ENCODE measurements at regions not wholly inside any gene's neighbourhood (a gene's known extent, or its start where the extent isn't known, plus 50 kb on each side); places are given as distances from the start of the nearest gene placed in this dataset.

GRCh38 chr14:71532344-71532743 lies 399.9 kb upstream of the RGS6 start:
- Histone ChIP-seq H3K27me3 (ENCODE audit: control insufficient read depth in 2 of 2, insufficient read depth in 2 of 2, low read length in 2 of 2) (no peaks in the 10 kb centered on the region), H2AFZ (ENCODE audit: low read depth, low read length) (no peak overlapping the region), H3K36me3 (ENCODE audit: control insufficient read depth, insufficient read depth, low read length) (no peaks in the 10 kb centered on the region), H3K79me2 (ENCODE audit: control insufficient read depth, insufficient read depth, low read length) (no peaks in the 10 kb centered on the region), H3K9ac (ENCODE audit: insufficient read depth in 1 of 2, low read depth in 2 of 2, low read length in 2 of 2) (no peak overlapping the region), H3K27ac (ENCODE audit: extremely low read depth, low read depth, low read length) (no peak overlapping the region), H3K4me3 (no peak overlapping the region), H3K4me1 (replicated peaks in 1 of 2; ENCODE audit: control insufficient read depth in 2 of 2, insufficient read depth in 2 of 2, low read length in 2 of 2) (peaks cover 0 to under 1% of the 10 kb centered on the region in 2 experiments; a peak in 3 of 5 replicates), H3K9me3 (replicated peaks; ENCODE audit: control insufficient read depth, insufficient read depth, low read depth, low read length) (no peaks in the 10 kb centered on the region), H4K20me1 (replicated peaks; ENCODE audit: control insufficient read depth, insufficient read depth, low read length) (no peaks in the 10 kb centered on the region), H3K9me1 (ENCODE audit: control insufficient read depth, insufficient read depth, low read length) (no peaks in the 10 kb centered on the region), H3K4me2 (ENCODE audit: insufficient read depth, low read length) (no peak overlapping the region)
- FAIRE-seq, result no peak
- no TSS peak for BruUV-seq (replicated peaks)
- in situ Hi-C loops (cut with MboI), result no loop called here
- CTCF ChIA-PET (ENCODE audit: low intra/inter-chr PET ratio), result no interaction called here
- no peak for DNase-seq (ENCODE audit: extremely low read depth in 1 of 4, low spot score in 3 of 4)
- POLR2A ChIA-PET, result no interaction called here
- intact Hi-C loops (cut with micrococcal nuclease), result no loop called here
- 83% methylated on average over 4 of the region's 4 CpGs for WGBS (ENCODE audit: insufficient coverage, low coverage, missing lambda C conversion rate)
- TF ChIP-seq, protein P1, sequence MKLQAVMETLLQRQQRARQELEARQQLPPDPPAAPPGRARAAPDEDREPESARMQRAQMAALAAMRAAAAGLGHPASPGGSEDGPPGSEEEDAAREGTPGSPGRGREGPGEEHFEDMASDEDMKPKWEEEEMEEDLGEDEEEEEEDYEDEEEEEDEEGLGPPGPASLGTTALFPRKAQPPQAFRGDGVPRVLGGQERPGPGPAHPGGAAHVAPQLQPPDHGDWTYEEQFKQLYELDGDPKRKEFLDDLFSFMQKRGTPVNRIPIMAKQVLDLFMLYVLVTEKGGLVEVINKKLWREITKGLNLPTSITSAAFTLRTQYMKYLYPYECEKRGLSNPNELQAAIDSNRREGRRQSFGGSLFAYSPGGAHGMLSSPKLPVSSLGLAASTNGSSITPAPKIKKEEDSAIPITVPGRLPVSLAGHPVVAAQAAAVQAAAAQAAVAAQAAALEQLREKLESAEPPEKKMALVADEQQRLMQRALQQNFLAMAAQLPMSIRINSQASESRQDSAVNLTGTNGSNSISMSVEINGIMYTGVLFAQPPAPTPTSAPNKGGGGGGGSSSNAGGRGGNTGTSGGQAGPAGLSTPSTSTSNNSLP (IDR thresholded peaks at IDR 0.05; ENCODE audit: borderline replicate concordance, low read depth, low read length), result no peak
- TF ChIP-seq POLR2G (IDR thresholded peaks at IDR 0.05; ENCODE audit: low read depth, low read length) (no peak), CHD1 (IDR thresholded peaks at IDR 0.05; ENCODE audit: low read length) (no peak), RBBP5 (IDR thresholded peaks at IDR 0.05; ENCODE audit: borderline replicate concordance, insufficient read depth, low read length, poor library complexity, severe bottlenecking) (no peak), BCL6 (CRISPR knock-in tag; IDR thresholded peaks at IDR 0.05) (no peak), HDGF (IDR thresholded peaks at IDR 0.05) (no peak), FOS (IDR thresholded peaks at IDR 0.05; ENCODE audit: extremely low read depth, insufficient read length) (no peak), ZNF785 (CRISPR knock-in tag; IDR thresholded peaks at IDR 0.05) (no peak), ZBTB7A (IDR thresholded peaks at IDR 0.05; ENCODE audit: borderline replicate concordance, control insufficient read depth, low read depth, low read length) (no peak), NFE2L1 (tag; IDR thresholded peaks at IDR 0.05; ENCODE audit: borderline replicate concordance, low read depth) (no peak), MEF2A (IDR thresholded peaks at IDR 0.05; ENCODE audit: control insufficient read depth, low read depth, low read length) (no peak), PHF8 (IDR thresholded peaks at IDR 0.05; ENCODE audit: borderline replicate concordance, low read length) (no peak), YY1 (IDR thresholded peaks at IDR 0.05; ENCODE audit: borderline replicate concordance in 1 of 3, control insufficient read depth in 1 of 3, extremely low read depth in 1 of 3, insufficient read depth in 3 of 3, insufficient read length in 1 of 3, insufficient replicate concordance in 2 of 3, low read depth in 1 of 3, low read length in 2 of 3) (no peak), PHTF2 (CRISPR knock-in tag; IDR thresholded peaks at IDR 0.05) (no peak), RBM25 (IDR thresholded peaks at IDR 0.05; ENCODE audit: low read depth, low read length, severe bottlenecking) (no peak)
- TF ChIP-seq, protein P2, sequence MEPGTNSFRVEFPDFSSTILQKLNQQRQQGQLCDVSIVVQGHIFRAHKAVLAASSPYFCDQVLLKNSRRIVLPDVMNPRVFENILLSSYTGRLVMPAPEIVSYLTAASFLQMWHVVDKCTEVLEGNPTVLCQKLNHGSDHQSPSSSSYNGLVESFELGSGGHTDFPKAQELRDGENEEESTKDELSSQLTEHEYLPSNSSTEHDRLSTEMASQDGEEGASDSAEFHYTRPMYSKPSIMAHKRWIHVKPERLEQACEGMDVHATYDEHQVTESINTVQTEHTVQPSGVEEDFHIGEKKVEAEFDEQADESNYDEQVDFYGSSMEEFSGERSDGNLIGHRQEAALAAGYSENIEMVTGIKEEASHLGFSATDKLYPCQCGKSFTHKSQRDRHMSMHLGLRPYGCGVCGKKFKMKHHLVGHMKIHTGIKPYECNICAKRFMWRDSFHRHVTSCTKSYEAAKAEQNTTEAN (CRISPR knock-in tag; IDR thresholded peaks at IDR 0.05), result no peak
- ATAC-seq, result no peak

Measured in K562 (cell line).